B cell (primary cell): ENCODE measurements at regions not wholly inside any gene's neighbourhood (a gene's known extent, or its start where the extent isn't known, plus 50 kb on each side); places are given as distances from the start of the nearest gene placed in this dataset.

ENCODE experiments used
- ATAC-seq: fragments of 200-7000 bp; cut with Tn5 transposase; one replicate; pipeline ENCODE4 v1.10.0; 2021; ENCODE audit warnings: low read depth, mild to moderate bottlenecking, moderate number of reproducible peaks, moderate library complexity
- CTCF ChIA-PET: fragments of 350-600 bp; sonication (Branson Sonifier 250); formaldehyde crosslinking; loops from one replicate; lab custom pipeline; 2021; ENCODE audit warnings: antibody characterized with exemption, inconsistent platforms; lab: Charles Lee
- POLR2A ChIA-PET: fragments of 350-600 bp; sonication (Branson Sonifier 250); formaldehyde crosslinking; loops from one replicate; lab custom pipeline; 2021; ENCODE audit warnings: antibody characterized with exemption; lab: Charles Lee
- DNase-seq: peaks from one replicate; pipeline ENCODE4 v3.0.0; 2013
- H2AFZ ChIP-seq: 2 replicates; pipeline ENCODE4 v1.6.1; 2012; ENCODE audit warnings: mild to moderate bottlenecking, low read depth, low read length; ENCODE audit not compliant: insufficient read depth, poor library complexity, severe bottlenecking
- H3K27ac ChIP-seq, 2 donors: 1 replicate in 1 of 2; 2 replicates in 1 of 2; pipeline ENCODE4 v1.5.1; 2012 to 2013; ENCODE audit warnings: low read length in 2 of 2, mild to moderate bottlenecking in 2 of 2, moderate library complexity in 1 of 2
- H3K27me3 ChIP-seq, 4 experiments: fragments of 200-600 bp in 1 of 4; sonication (generic) in 1 of 4; replicated peaks in 1 of 4; 1 replicate in 2 of 4; 2 replicates in 2 of 4; pipeline versions ENCODE4 v1.6.1 to v1.7.0; 2013 to 2016; ENCODE audit warnings: low read length in 3 of 4, mild to moderate bottlenecking in 2 of 4, mixed read lengths in 1 of 4, moderate library complexity in 1 of 4; ENCODE audit not compliant: insufficient read depth in 4 of 4, control insufficient read depth in 3 of 4; ENCODE audit errors: control extremely low read depth in 1 of 4
- H3K36me3 ChIP-seq, 2 experiments: replicated peaks in 1 of 2; 1 replicate in 1 of 2; 2 replicates in 1 of 2; pipeline versions ENCODE4 v1.6.1 to v1.7.1; 2013; ENCODE audit warnings: low read length in 1 of 2; ENCODE audit not compliant: insufficient read depth in 2 of 2, control insufficient read depth in 1 of 2; ENCODE audit errors: control extremely low read depth in 1 of 2, extremely low read depth in 1 of 2
- H3K4me1 ChIP-seq, 2 donors: fragments of 200-600 bp in 1 of 2; sonication (generic) in 1 of 2; 1 replicate in 1 of 2; 2 replicates in 1 of 2; pipeline versions ENCODE4 v1.5.1 to v1.6.1; 2013 to 2017; ENCODE audit warnings: low read length in 2 of 2; ENCODE audit not compliant: control insufficient read depth in 2 of 2, insufficient read depth in 2 of 2
- H3K4me2 ChIP-seq: replicated peaks from 2 replicates; pipeline ENCODE3; 2012; ENCODE audit warnings: mild to moderate bottlenecking, low read depth, low read length; ENCODE audit not compliant: poor library complexity, severe bottlenecking
- H3K4me3 ChIP-seq, 5 experiments: fragments of 200-600 bp in 1 of 5; sonication (generic) in 1 of 5; 1 replicate in 3 of 5; 2 replicates in 2 of 5; pipeline versions ENCODE4 v1.5.1 to v1.7.0; 2011 to 2016; ENCODE audit warnings: low read length in 4 of 5, mild to moderate bottlenecking in 4 of 5, low read depth in 2 of 5, control low read depth in 1 of 5, moderate library complexity in 1 of 5; ENCODE audit not compliant: insufficient read depth in 1 of 5; ENCODE audit errors: control extremely low read depth in 1 of 5, extremely low read depth in 1 of 5
- H3K79me2 ChIP-seq: fragments of 200-600 bp; sonication (generic); one replicate; pipeline ENCODE4 v1.6.0; 2016; ENCODE audit warnings: low read length; ENCODE audit not compliant: control insufficient read depth, insufficient read depth
- H3K9ac ChIP-seq: fragments of 200-600 bp; sonication (generic); 2 replicates; pipeline ENCODE4 v1.6.1; 2017; ENCODE audit warnings: mild to moderate bottlenecking, low read length, moderate library complexity
- H3K9me3 ChIP-seq, 3 donors: one replicate each; pipeline versions ENCODE4 v1.6.1 to v1.7.1; 2013; ENCODE audit warnings: low read length in 2 of 3; ENCODE audit not compliant: control insufficient read depth in 2 of 3, insufficient read depth in 1 of 3; ENCODE audit errors: control extremely low read depth in 1 of 3
- H4K20me1 ChIP-seq: 2 replicates; pipeline ENCODE4 v1.6.0; 2012; ENCODE audit warnings: mild to moderate bottlenecking, low read length; ENCODE audit not compliant: insufficient read depth, control insufficient read depth, poor library complexity, severe bottlenecking
- H3K27ac Mint-ChIP-seq: one replicate; pipeline ENCODE4 v1.8.0; 2021; ENCODE audit warnings: mixed read lengths
- H3K27me3 Mint-ChIP-seq: one replicate; pipeline ENCODE4 v1.8.0; 2021; ENCODE audit warnings: mixed read lengths
- H3K4me1 Mint-ChIP-seq: one replicate; pipeline ENCODE4 v1.8.0; 2021; ENCODE audit warnings: mixed read lengths
- H3K4me3 Mint-ChIP-seq: one replicate; pipeline ENCODE4 v1.8.0; 2021; ENCODE audit warnings: mixed read lengths
- H3K9me3 Mint-ChIP-seq: one replicate; pipeline ENCODE4 v1.8.0; 2022; ENCODE audit warnings: mixed read lengths; ENCODE audit not compliant: insufficient read depth
- CTCF ChIP-seq: fragments of 200-600 bp; IDR thresholded peaks from one replicate; pipeline ENCODE4 v1.8.0; 2022; ENCODE audit warnings: antibody characterized with exemption, mild to moderate bottlenecking
- EZH2 ChIP-seq: IDR thresholded peaks from 2 replicates; pipeline ENCODE4 v1.6.1; 2012; ENCODE audit warnings: borderline replicate concordance, low read depth, mild to moderate bottlenecking, moderate library complexity, low read length; ENCODE audit not compliant: insufficient read depth, poor library complexity, severe bottlenecking
- WGBS: methylation state at CpG from one replicate; pipeline ENCODE4 v1.1.5; 2013; ENCODE audit warnings: missing lambda C conversion rate; ENCODE audit not compliant: insufficient coverage; 5-methylcytosine and 5-hydroxymethylcytosine counted together
- intact Hi-C: fragments of 100-400 bp; cut with micrococcal nuclease; formaldehyde crosslinking; loops from one replicate; pipeline ENCODE4 v1.10.0; 2022

- H3K9me3 Mint-ChIP-seq: no peaks in the 10 kb centered on the region
- H3K4me3 Mint-ChIP-seq: no peak overlapping the region
- H3K27me3 Mint-ChIP-seq: no peaks in the 10 kb centered on the region
- no peak overlapping the region for H3K27ac Mint-ChIP-seq
- CTCF ChIA-PET: interaction anchor here (1.0 kb wide), 1 partner anchor 219 kb away, joined by 3 read pairs; no protein-coding TSS in a partner anchor
- no peaks in the 10 kb centered on the region for H3K4me1 Mint-ChIP-seq
- Histone ChIP-seq H2AFZ (no peak overlapping the region), H3K36me3 (no peaks in the 10 kb centered on the region), H3K9ac (no peak overlapping the region), H4K20me1 (no peaks in the 10 kb centered on the region), H3K4me3 (no peak overlapping the region), H3K4me2 (no peak overlapping the region), H3K79me2 (no peaks in the 10 kb centered on the region), H3K4me1 (no peaks in the 10 kb centered on the region), H3K27ac (no peak overlapping the region), H3K9me3 (peaks cover 0 to 8% (median 0%) of the 10 kb centered on the region in 3 donors), H3K27me3 (no peaks in the 10 kb centered on the region)
- DNase-seq: no peak
- intact Hi-C loops: no loop called here
- TF ChIP-seq CTCF (no peak), EZH2 (no peak)
- no CpG with 5 or more reads among the region's 2 CpGs for WGBS
- no peak for ATAC-seq
- POLR2A ChIA-PET: no interaction called here
Observed at GRCh38 chr13:109366525-109366924, 419.9 kb downstream of the IRS2 start.

GRCh38 chr13:109363431-109363830, 423.0 kb downstream of the IRS2 start:
- Mint-ChIP-seq H3K27me3 (no peaks in the 10 kb centered on the region), H3K9me3 (no peaks in the 10 kb centered on the region), H3K4me1 (no peaks in the 10 kb centered on the region), H3K4me3 (no peak overlapping the region), H3K27ac (no peak overlapping the region)
- no peaks in the 10 kb centered on the region for H3K4me1 ChIP-seq
- ATAC-seq (no peak), DNase-seq (no peak)
- no peak overlapping the region for H3K9ac ChIP-seq
- POLR2A ChIA-PET: no interaction called here
- no peaks in the 10 kb centered on the region for H3K27me3 ChIP-seq
- no peaks in the 10 kb centered on the region for H3K36me3 ChIP-seq
- no peaks in the 10 kb centered on the region for H3K79me2 ChIP-seq
- no peak overlapping the region for H3K27ac ChIP-seq
- CTCF ChIA-PET: no interaction called here
- peaks cover 0 to 8% (median 0%) of the 10 kb centered on the region in 3 donors for H3K9me3 ChIP-seq
- no peak for TF ChIP-seq CTCF
- TF ChIP-seq EZH2: no peak
- WGBS: 100% methylated on average over 2 of the region's 6 CpGs
- no peak overlapping the region for H2AFZ ChIP-seq
- no peak overlapping the region for H3K4me3 ChIP-seq
- intact Hi-C loops: no loop called here
- H3K4me2 ChIP-seq: no peak overlapping the region
- no peaks in the 10 kb centered on the region for H4K20me1 ChIP-seq
